HG03460 (cell line): ENCODE measurements at regions not wholly inside any gene's neighbourhood (a gene's known extent, or its start where the extent isn't known, plus 50 kb on each side); places are given as distances from the start of the nearest gene placed in this dataset.

Experiments used
- ATAC-seq: cut with Tn5 transposase; IDR thresholded peaks from one replicate; pipeline ENCODE4 v1.9.1; 2021; ENCODE audit not compliant: unreplicated experiment

- no peak for ATAC-seq
Observed at GRCh38 chr9:27991221-27991620, 417.9 kb upstream of the C9orf72 start.

DNA sequence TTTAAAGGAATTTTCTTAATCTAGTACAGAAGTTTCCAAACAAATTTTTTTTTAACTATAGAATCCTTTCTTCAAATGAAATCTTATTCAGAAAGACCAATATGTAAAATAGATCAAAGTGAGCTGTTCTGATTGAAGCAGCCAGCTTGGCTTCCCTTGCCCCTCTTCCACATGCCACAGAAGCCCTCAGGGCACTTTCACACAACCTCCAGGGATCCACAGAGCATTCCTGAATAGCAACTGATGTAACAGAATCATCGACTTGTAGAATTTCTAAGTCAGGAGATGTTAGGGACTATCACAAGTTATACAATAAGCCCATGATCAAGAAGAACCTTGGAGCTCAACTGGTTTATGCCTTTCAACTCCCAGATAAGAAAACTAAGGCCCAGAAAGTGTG is 427.8 kb upstream of the C9orf72 start:
- ATAC-seq: no peak

DNA sequence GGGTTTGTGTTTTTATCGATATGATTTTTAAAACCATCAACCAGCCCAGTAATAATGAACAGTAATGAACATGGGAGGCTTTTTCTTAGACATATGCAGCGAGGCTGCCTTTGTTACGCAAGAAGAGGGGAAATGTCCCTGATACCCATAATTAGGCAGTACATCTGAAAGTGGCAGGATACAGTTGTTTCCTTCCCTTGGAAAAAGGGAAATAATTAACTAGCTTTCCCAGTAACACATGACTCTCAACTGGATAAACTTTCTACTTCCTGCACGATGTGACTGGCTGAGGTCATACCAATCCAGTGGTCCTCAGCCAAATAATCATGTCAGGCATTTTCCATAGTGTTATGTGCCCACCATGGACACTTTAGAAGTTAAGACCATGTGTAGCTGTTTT is 431.6 kb upstream of the C9orf72 start:
- ATAC-seq: no peak

GRCh38 chr9:28005779-28006178 is 432.5 kb upstream of the C9orf72 start:
- no peak for ATAC-seq

GRCh38 chr9:28007097-28007817 is 434.0 kb upstream of the C9orf72 start:
- ATAC-seq: no peak

DNA sequence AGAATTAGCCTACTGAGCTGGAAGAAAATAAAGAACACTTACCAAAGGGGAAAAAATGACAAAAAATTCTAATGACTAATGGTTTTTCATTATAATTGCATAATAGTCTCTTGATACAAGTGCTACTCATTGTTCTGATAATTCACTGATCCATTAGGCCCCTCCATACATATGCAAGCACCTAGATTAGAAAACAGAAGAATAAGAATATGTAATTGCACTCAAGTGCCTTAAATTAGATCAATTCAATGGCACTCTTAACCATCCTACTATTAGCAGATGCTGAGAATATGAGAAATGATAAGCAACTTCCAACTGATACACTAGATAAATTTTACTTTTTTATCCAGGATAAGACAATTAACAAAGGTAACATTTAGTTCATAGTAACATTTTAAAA is 440.9 kb upstream of the C9orf72 start:
- no peak for ATAC-seq

DNA sequence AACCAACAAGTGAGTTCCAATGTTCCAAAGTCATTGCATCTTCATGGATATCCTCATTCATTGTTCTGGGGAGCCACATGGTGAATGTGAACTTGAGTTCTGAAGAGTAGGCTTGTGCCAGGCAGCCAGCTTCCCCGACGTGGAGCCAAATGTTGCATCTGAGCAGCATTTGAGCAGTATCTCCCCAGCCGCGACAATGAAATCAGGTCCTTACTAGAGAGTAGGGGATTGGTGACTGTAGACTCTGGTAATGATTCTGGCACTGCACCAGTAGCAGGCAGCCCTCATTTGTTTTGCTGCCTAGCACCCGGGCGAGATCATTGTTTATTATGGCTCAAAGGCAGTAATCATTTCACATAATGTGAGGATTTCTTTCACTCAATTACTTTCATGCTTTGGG is 451.4 kb upstream of the C9orf72 start:
- no peak for ATAC-seq

GRCh38 chr9:28025186-28025585 is 451.9 kb upstream of the C9orf72 start:
- no peak for ATAC-seq

DNA sequence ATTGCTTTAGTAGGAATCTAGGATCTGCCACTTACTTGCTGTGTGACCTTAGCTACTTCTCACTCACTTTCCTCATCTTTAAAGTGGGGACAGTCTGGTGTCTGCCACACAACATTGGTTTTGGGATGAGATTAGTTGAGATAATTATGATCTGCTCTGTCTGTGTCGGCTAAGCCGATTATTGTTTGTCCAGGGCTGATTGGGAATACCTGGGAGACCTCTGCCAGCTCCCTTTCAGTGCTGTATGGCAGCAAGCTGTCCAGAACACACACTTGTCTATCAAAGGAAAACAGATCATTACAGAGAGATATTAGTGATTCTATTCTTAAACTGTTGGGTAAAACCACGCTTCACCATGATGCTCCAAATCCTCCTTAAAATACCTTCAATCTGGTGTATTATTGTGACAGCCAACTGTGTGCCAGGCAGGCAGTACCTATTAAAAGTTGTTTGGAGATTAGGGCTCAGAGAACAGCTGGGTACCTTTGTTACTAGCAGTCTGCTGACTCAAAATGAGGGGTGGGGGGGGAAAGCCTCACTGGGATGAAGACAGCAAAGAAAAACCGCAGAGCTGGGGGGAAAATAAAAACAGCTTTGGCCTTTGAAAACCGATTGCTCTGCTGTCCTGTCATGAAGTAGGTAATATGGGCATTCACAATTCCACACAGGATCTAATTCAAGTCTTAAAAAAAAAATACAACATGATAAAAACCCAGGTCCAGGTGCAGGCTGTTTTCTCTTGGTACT is 458.4 kb upstream of the C9orf72 start:
- ATAC-seq: no peak

DNA sequence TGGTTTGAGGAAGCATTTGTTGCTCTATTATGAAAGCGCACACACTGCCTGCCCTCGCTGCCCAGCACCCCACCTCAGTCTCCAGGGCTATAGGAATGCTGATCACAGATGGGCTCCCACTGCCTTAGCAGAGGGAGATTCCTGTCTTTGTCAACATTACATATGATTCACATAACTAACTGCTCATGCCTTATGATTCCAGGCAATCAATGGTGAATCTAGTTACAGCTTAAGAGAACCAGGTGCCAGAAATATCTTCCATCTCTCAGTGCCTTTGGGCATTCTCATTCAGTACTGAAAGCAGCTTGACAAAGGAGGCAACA is 458.9 kb upstream of the C9orf72 start:
- no peak for ATAC-seq

- ATAC-seq: no peak
Observed at GRCh38 chr9:28034242-28034641, 461.0 kb upstream of the C9orf72 start.

- no peak for ATAC-seq
Observed at GRCh38 chr9:28037968-28038367, 464.7 kb upstream of the C9orf72 start.

DNA sequence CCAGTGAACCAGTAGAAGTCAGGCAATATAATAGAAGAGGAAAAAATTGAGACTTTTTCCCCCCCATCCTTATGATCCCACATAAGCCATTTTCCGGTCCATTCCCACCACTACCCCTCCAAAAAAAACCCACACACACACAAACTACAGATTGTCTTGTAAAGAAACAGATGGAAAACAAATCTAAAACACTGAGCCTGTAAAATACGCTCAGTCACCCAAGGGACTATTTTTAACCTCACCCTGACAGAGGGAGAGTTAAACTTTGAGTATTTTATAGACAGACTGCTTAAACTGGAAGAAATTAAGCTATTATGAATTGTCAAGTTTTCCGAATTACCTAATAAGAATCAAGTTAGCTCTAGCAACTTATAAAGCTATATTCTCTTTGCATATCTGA is 471.8 kb upstream of the C9orf72 start:
- ATAC-seq: no peak

DNA sequence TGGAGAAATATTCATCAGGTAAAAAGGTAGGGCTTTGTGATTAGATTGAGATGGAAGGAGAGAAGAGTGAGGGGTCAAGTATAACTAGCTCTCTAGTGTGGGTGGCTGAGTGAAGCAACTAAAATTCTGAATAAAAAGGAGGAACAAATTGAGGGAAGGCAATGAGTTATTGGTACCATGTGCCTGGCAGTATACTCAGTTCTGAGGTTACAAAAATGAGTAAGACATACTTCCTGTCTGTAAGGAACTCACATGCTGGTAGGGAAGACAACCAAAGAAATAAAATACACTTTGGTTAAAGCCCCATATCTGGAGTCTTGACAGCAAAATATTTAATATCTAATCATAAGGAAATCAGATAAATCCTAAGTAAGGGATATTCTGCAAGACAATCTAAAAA is 476.8 kb upstream of the C9orf72 start:
- ATAC-seq: no peak

DNA sequence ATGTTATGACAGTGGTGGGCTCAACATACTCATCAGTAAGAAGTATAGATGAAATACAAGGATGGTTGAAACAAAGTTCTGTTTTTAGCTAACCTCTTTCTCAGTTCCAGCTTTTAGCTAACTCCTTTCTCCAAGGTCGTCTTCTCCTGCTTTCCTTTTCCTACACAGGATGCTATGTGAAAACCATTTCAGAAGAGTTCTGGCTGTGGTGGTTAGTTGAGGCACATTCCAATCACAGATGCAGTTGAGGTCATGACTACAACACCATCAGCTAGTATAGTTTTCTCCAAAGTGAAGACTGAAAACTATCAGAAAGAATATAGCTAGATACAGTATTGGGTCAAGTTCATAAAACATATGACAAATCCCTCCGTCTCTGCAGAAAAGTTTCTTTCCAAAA is 477.7 kb upstream of the C9orf72 start:
- no peak for ATAC-seq

GRCh38 chr9:28051559-28052503 is 478.6 kb upstream of the C9orf72 start:
- no peak for ATAC-seq

DNA sequence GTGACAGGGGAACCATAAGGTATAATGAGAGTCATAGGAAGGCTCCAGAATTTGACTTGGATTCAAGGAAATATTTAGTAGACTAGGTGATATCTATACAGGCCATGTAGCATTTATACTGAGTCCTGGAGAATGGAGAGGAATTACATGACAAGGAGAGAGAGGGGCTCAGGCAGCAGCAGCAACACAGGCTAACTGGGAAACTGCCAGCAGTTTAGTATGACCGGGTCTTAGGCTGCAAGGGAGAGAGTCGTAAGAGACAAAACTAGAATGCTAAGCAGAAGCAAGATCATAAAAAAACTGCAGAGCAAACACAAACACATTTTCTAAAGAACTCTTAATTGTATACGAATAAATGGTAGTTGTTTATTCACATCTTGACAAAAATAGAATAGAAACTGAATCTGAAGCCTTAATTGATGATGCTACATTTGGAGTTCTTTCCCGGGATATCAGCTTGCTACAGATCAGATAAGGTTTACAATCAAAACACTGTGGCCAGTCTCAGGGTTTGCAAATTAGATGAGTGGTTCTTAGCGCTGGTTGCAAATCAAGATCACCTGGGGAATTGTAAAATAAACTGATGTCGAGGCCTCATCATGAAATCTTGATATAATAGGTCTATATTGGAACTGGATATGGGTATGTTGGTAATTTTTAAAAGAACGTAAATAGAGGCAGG is 480.0 kb upstream of the C9orf72 start:
- ATAC-seq: no peak

DNA sequence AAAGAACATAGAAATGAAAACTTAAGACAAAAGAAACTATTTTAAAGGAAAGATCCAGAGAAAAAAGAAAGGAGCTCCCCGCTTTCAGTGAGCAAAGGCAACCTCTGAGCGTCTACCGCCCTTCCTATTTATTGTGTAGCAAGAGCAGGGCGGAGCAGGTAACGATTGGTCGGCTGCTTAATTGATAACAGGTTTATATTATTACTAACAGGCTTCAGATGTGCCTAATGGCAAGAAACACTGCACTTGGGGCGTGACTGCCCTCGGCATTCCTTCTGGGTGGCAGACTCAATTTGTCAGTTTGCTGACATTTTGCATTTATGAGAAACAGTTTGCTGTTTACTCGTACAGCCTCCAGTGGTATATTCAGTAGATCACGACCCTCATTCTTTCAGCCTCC is 482.7 kb upstream of the C9orf72 start:
- ATAC-seq: no peak

GRCh38 chr9:28056466-28056865 is 483.2 kb upstream of the C9orf72 start:
- ATAC-seq: no peak

DNA sequence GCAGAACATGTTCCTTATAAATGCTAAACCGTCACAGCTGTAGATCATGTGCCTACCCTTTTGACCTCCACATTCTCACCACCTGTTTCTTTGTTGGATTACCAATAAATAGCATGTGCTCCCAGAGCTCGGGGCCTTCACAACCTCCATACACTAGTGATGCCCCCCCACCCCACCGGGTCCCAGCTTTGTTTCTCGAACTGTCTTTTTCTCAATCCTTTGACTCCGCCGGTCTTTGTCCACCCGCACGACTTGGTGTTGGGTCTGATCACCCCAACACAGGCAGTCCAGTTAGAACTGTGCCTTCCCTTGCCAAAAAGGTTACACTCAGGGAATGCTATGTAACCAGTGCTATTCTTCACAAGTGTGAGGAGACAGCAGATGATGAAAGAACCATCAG is 485.9 kb upstream of the C9orf72 start:
- no peak for ATAC-seq

GRCh38 chr9:28064241-28064815 is 491.0 kb upstream of the C9orf72 start:
- ATAC-seq: no peak
